Adrenal gland (tissue), 9 donors: ENCODE measurements at regions not wholly inside any gene's neighbourhood (a gene's known extent, or its start where the extent isn't known, plus 50 kb on each side); places are given as distances from the start of the nearest gene placed in this dataset.

Experiments
- DNase-seq, 7 donors: peaks; one replicate each; pipeline ENCODE4 v3.0.0-alpha.2; 2019 to 2020
- H3K27ac ChIP-seq, 5 donors: fragments of 200-600 bp; sonication (generic) in 4 of 5; 1 replicate in 3 of 5; 2 replicates in 2 of 5; pipeline versions ENCODE4 v1.5.1 to v1.8.0; 2016 to 2020; ENCODE audit warnings: mild to moderate bottlenecking in 1 of 5
- H3K27me3 ChIP-seq: fragments of 200-600 bp; 2 replicates; pipeline ENCODE4 v1.8.0; 2021
- H3K36me3 ChIP-seq, 2 donors: fragments of 200-600 bp; replicated peaks in 1 of 2; 1 replicate in 1 of 2; 2 replicates in 1 of 2; pipeline versions ENCODE4 v1.5.1 to v1.8.0; 2018 to 2022
- H3K4me1 ChIP-seq, 2 donors: fragments of 200-600 bp; replicated peaks in 1 of 2; 1 replicate in 1 of 2; 2 replicates in 1 of 2; pipeline versions ENCODE4 v1.5.1 to v1.8.0; 2018 to 2021
- H3K4me3 ChIP-seq, 4 donors: fragments of 200-600 bp; sonication (generic) in 3 of 4; one replicate each; pipeline ENCODE4 v1.5.1; 2016 to 2018
- H3K9me3 ChIP-seq, 3 donors: fragments of 200-600 bp; sonication (generic) in 1 of 3; replicated peaks in 1 of 3; 1 replicate in 2 of 3; 2 replicates in 1 of 3; pipeline versions ENCODE4 v1.5.1 to v1.8.0; 2016 to 2021
- CTCF ChIP-seq, 6 experiments: fragments of 450-650 bp in 4 of 6; fragments of 200-600 bp in 2 of 6; sonication (generic) in 1 of 6; IDR thresholded peaks; 1 replicate in 5 of 6; 2 replicates in 1 of 6; pipeline versions ENCODE4 v1.5.1 to v1.8.0; 2016 to 2021; ENCODE audit warnings: antibody characterized with exemption in 6 of 6, mild to moderate bottlenecking in 2 of 6, moderate library complexity in 1 of 6
- POLR2A ChIP-seq, 2 donors: fragments of 450-650 bp; IDR thresholded peaks; one replicate each; pipeline ENCODE4 v1.6.1; 2017; ENCODE audit warnings: antibody characterized with exemption in 2 of 2, mild to moderate bottlenecking in 2 of 2, moderate library complexity in 1 of 2
- WGBS, 4 donors: extraction: QIAGEN DNeasy Blood & Tissue Kit in 2 of 4; methylation state at CpG; one replicate each; pipeline versions ENCODE4 v1.1.5 to v1.1.7; 2013 to 2017; 5-methylcytosine and 5-hydroxymethylcytosine counted together
- intact Hi-C, 2 donors: fragments of 100-400 bp; cut with DNase I; formaldehyde crosslinking; loops; one replicate each; pipeline versions ENCODE4 v1.14.1 to v1.15.0; 2022 to 2023
- donor health status: healthy with polysubstance abuse.
- donor health status: Bipolar disorder and iron deficiency.
- donor health status: DM: yes; HTN: yes; CAD: no.
- donor health status: DM: no; HTN: no; CAD: no.
- donor health status: DM: no; HTN: no; CAD: no.

DNA sequence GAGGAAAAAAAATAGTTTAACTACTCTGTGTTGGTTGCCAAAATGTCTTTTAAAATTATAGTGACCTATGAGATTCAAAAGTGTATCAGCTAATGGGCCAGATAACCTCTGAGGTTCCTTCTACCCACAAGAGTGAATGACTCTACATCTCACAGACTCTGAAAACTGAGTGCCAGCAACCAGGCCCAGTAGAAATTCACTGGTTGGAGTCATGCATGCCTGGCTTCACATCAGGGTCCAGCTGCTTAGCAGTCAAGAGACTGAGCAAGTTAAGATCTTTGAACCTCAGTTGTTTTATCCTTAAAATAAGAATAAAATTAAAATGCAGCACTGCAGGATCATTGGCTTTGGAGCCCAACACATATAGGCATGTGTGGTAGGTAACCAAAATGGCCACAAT is 342.6 kb upstream of the NFIA start:
- DNase-seq = no peak
- H3K4me1 ChIP-seq = no peaks in the 10 kb centered on the region
- no peaks in the 10 kb centered on the region for H3K9me3 ChIP-seq
- no peak overlapping the region for H3K4me3 ChIP-seq
- intact Hi-C loops = no loop called here
- no peak for TF ChIP-seq CTCF (IDR thresholded peaks at IDR 0.05)
- no peak for TF ChIP-seq POLR2A (IDR thresholded peaks at IDR 0.05)
- H3K27ac ChIP-seq = no peak overlapping the region
- H3K27me3 ChIP-seq = no peaks in the 10 kb centered on the region
- no peaks in the 10 kb centered on the region for H3K36me3 ChIP-seq

- TF ChIP-seq POLR2A (IDR thresholded peaks at IDR 0.05) = no peak
- no peak for TF ChIP-seq CTCF (IDR thresholded peaks at IDR 0.05)
- 83 to 96% (median 87%) methylated on average over 2 to 3 of the region's 3 CpGs for WGBS, 4 donors
- H3K27me3 ChIP-seq = no peaks in the 10 kb centered on the region
- no peaks in the 10 kb centered on the region for H3K4me1 ChIP-seq
- intact Hi-C loops = no loop called here
- H3K36me3 ChIP-seq = no peaks in the 10 kb centered on the region
- DNase-seq = no peak
- H3K27ac ChIP-seq = no peak overlapping the region
- no peak overlapping the region for H3K4me3 ChIP-seq
- H3K9me3 ChIP-seq = no peaks in the 10 kb centered on the region
These were observed 349.4 kb upstream of the NFIA start for GRCh38 chr1:60732977-60733401.

GRCh38 chr1:60731321-60731720 is 351.0 kb upstream of the NFIA start:
- 69 to 72% (median 70%) methylated on average over 1 of the region's 1 CpG for WGBS, 4 donors
- Histone ChIP-seq H3K4me3 (no peak overlapping the region), H3K27me3 (no peaks in the 10 kb centered on the region), H3K36me3 (no peaks in the 10 kb centered on the region), H3K4me1 (no peaks in the 10 kb centered on the region), H3K9me3 (no peaks in the 10 kb centered on the region), H3K27ac (no peak overlapping the region)
- intact Hi-C loops = no loop called here
- TF ChIP-seq POLR2A (IDR thresholded peaks at IDR 0.05) (no peak), CTCF (IDR thresholded peaks at IDR 0.05) (no peak)
- DNase-seq = no peak

GRCh38 chr1:60727552-60727951 is 354.8 kb upstream of the NFIA start:
- intact Hi-C loops = no loop called here
- H3K27me3 ChIP-seq = no peaks in the 10 kb centered on the region
- H3K27ac ChIP-seq = no peak overlapping the region
- 91 to 100% (median 98%) methylated on average over 1 of the region's 1 CpG for WGBS, 4 donors
- no peaks in the 10 kb centered on the region for H3K4me1 ChIP-seq
- no peak for DNase-seq
- no peaks in the 10 kb centered on the region for H3K9me3 ChIP-seq
- TF ChIP-seq POLR2A (IDR thresholded peaks at IDR 0.05) (no peak), CTCF (IDR thresholded peaks at IDR 0.05) (no peak)
- H3K36me3 ChIP-seq = no peaks in the 10 kb centered on the region
- H3K4me3 ChIP-seq = no peak overlapping the region
